Common myeloid progenitor, CD34-positive (primary cell): ENCODE measurements at regions not wholly inside any gene's neighbourhood (a gene's known extent, or its start where the extent isn't known, plus 50 kb on each side); places are given as distances from the start of the nearest gene placed in this dataset.
A peak's percentile ranks its signal among the peaks of the same experiment; 100 is the strongest.

Experiments
- CTCF ChIA-PET: fragments of 350-600 bp; sonication (Branson Sonifier 250); formaldehyde crosslinking; loops from one replicate; lab custom pipeline; 2021; ENCODE audit warnings: antibody characterized with exemption; lab: Charles Lee
- POLR2A ChIA-PET: fragments of 350-600 bp; sonication (Branson Sonifier 250); formaldehyde crosslinking; loops from one replicate; lab custom pipeline; 2021; ENCODE audit warnings: antibody characterized with exemption; lab: Charles Lee
- DNase-seq, 3 donors: peaks; one replicate each; pipeline versions ENCODE4 v3.0.0 to v3.0.0-alpha.2; 2013
- H3K27ac ChIP-seq, 2 experiments: 1 replicate in 1 of 2; 2 replicates in 1 of 2; pipeline ENCODE4 v1.7.0; 2013; ENCODE audit warnings: inconsistent platforms in 2 of 2, low read length in 2 of 2, mild to moderate bottlenecking in 2 of 2, low read depth in 1 of 2, moderate library complexity in 1 of 2; ENCODE audit not compliant: severe bottlenecking in 2 of 2, insufficient read depth in 1 of 2, poor library complexity in 1 of 2
- H3K27me3 ChIP-seq, 5 experiments: replicated peaks in 2 of 5; 1 replicate in 3 of 5; 2 replicates in 2 of 5; pipeline versions ENCODE4 v1.6.1 to v1.7.0; 2013; ENCODE audit warnings: low read length in 4 of 5, mild to moderate bottlenecking in 2 of 5, moderate library complexity in 2 of 5, inconsistent platforms in 1 of 5; ENCODE audit not compliant: insufficient read depth in 5 of 5, control insufficient read depth in 4 of 5
- H3K36me3 ChIP-seq, 4 experiments: 1 replicate in 2 of 4; 2 replicates in 2 of 4; pipeline versions ENCODE4 v1.6.1 to v1.7.0; 2013; ENCODE audit warnings: low read length in 3 of 4, control low read depth in 1 of 4, mild to moderate bottlenecking in 1 of 4; ENCODE audit not compliant: control insufficient read depth in 4 of 4, insufficient read depth in 4 of 4
- H3K4me1 ChIP-seq, 4 experiments: 1 replicate in 3 of 4; 2 replicates in 1 of 4; pipeline versions ENCODE4 v1.6.1 to v1.7.1; 2013; ENCODE audit warnings: low read length in 3 of 4, mild to moderate bottlenecking in 3 of 4, control low read depth in 1 of 4, inconsistent platforms in 1 of 4, moderate library complexity in 1 of 4; ENCODE audit not compliant: control insufficient read depth in 4 of 4, insufficient read depth in 4 of 4; ENCODE audit errors: control extremely low read depth in 1 of 4
- H3K4me3 ChIP-seq, 7 experiments: 1 replicate in 4 of 7; 2 replicates in 3 of 7; pipeline versions ENCODE4 v1.5.1 to v1.7.0; 2013; ENCODE audit warnings: mild to moderate bottlenecking in 7 of 7, low read length in 6 of 7, moderate library complexity in 6 of 7, inconsistent platforms in 2 of 7, low read depth in 2 of 7, control low read depth in 1 of 7; ENCODE audit not compliant: insufficient read depth in 4 of 7, control insufficient read depth in 1 of 7; ENCODE audit errors: extremely low read depth in 1 of 7
- H3K9me3 ChIP-seq, 5 experiments: 1 replicate in 4 of 5; 2 replicates in 1 of 5; pipeline versions ENCODE4 v1.6.1 to v1.7.1; 2013; ENCODE audit warnings: low read length in 4 of 5, mild to moderate bottlenecking in 2 of 5, inconsistent platforms in 1 of 5, low read depth in 1 of 5, moderate library complexity in 1 of 5; ENCODE audit not compliant: control insufficient read depth in 4 of 5, insufficient read depth in 2 of 5; ENCODE audit errors: control extremely low read depth in 1 of 5
- WGBS: methylation state at CpG from one replicate; pipeline ENCODE4 v1.1.5; 2013; ENCODE audit not compliant: insufficient coverage; 5-methylcytosine and 5-hydroxymethylcytosine counted together

GRCh38 chr10:21329995-21330627 lies 195.4 kb downstream of the SKIDA1 start:
- no peak overlapping the region for H3K27ac ChIP-seq
- no peaks in the 10 kb centered on the region for H3K27me3 ChIP-seq
- ChIA-PET CTCF (no interaction called here), POLR2A (interaction anchor here (0.6 kb wide), 1 partner anchor 31 kb away, joined by 5 read pairs; no protein-coding TSS in a partner anchor)
- WGBS: 94% methylated on average over 2 of the region's 4 CpGs
- H3K4me1 ChIP-seq: no peaks in the 10 kb centered on the region
- DNase-seq: peak; percentile 33 to 78 (median 67)
- H3K9me3 ChIP-seq: no peaks in the 10 kb centered on the region
- H3K36me3 ChIP-seq: no peaks in the 10 kb centered on the region
- H3K4me3 ChIP-seq: no peak overlapping the region

DNA sequence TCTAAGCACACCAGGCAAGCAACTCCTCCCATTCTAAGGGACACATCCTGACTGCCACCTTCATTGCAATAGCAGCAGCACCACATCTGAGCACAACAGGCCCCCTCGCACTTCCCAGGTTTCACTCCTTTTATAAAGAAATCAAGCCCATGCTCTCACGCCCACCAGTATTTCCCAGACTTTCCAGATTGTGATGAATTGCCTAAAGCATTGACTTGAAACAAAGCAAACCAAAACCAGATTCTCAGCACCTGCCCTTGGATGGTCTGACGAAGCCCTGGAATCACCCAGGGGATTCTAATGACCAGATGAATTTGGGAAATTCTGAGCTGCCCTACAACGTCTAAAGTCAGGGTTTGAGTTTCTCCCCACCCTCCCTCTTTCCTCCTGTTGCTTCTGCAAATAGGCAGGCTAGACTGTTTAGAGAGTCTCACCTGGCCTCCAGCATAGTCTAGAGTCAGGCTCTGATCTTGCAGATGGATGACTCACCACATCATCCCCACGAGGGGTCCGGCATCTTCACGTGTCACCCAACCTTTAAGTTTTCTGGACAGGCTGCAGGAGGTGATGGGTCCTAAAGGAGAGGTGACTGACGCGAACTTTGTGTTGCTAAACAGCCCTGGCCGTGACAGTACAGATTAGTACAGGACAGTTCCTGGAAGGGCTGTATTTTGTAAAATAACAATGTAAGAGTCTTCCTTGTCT lies 198.0 kb downstream of the SKIDA1 start:
- Histone ChIP-seq H3K27ac (no peak overlapping the region), H3K4me1 (no peaks in the 10 kb centered on the region), H3K36me3 (no peaks in the 10 kb centered on the region), H3K27me3 (no peaks in the 10 kb centered on the region), H3K9me3 (no peaks in the 10 kb centered on the region), H3K4me3 (no peak overlapping the region)
- ChIA-PET CTCF (no interaction called here), POLR2A (no interaction called here)
- peak in 1 of 3 donors; percentile 15 for DNase-seq
- WGBS: 87% methylated on average over 2 of the region's 10 CpGs

GRCh38 chr10:21326594-21327288 lies 198.7 kb downstream of the SKIDA1 start:
- CTCF ChIA-PET: no interaction called here
- no peaks in the 10 kb centered on the region for H3K27me3 ChIP-seq
- 96% methylated on average over 4 of the region's 5 CpGs for WGBS
- no peak overlapping the region for H3K27ac ChIP-seq
- peak in 1 of 3 donors; percentile 30 for DNase-seq
- H3K4me3 ChIP-seq: no peak overlapping the region
- POLR2A ChIA-PET: no interaction called here
- no peaks in the 10 kb centered on the region for H3K9me3 ChIP-seq
- no peaks in the 10 kb centered on the region for H3K36me3 ChIP-seq
- H3K4me1 ChIP-seq: no peaks in the 10 kb centered on the region

GRCh38 chr10:21318540-21319167 lies 206.8 kb downstream of the SKIDA1 start:
- peak in 2 of 3 donors; percentile 2 to 16 for DNase-seq
- ChIA-PET CTCF (interaction anchor here (1.1 kb wide), 1 partner anchor 22 kb away, joined by 3 read pairs; no protein-coding TSS in a partner anchor), POLR2A (no interaction called here)
- Histone ChIP-seq H3K4me1 (no peaks in the 10 kb centered on the region), H3K27ac (no peak overlapping the region), H3K4me3 (no peak overlapping the region), H3K9me3 (no peaks in the 10 kb centered on the region), H3K36me3 (no peaks in the 10 kb centered on the region), H3K27me3 (no peaks in the 10 kb centered on the region)
- 75% methylated on average over 12 of the region's 15 CpGs for WGBS

- H3K36me3 ChIP-seq: no peaks in the 10 kb centered on the region
- no peaks in the 10 kb centered on the region for H3K9me3 ChIP-seq
- H3K27me3 ChIP-seq: no peaks in the 10 kb centered on the region
- ChIA-PET POLR2A (no interaction called here), CTCF (interaction anchor here (1.1 kb wide), 1 partner anchor 21 kb away, joined by 3 read pairs; no protein-coding TSS in a partner anchor)
- no peaks in the 10 kb centered on the region for H3K4me1 ChIP-seq
- no peak overlapping the region for H3K27ac ChIP-seq
- 100% methylated on average over 2 of the region's 3 CpGs for WGBS
- no peak for DNase-seq
- H3K4me3 ChIP-seq: no peak overlapping the region
Observed at GRCh38 chr10:21317902-21318301, 207.6 kb downstream of the SKIDA1 start.

GRCh38 chr10:21315645-21316220 lies 209.7 kb downstream of the SKIDA1 start:
- CTCF ChIA-PET: no interaction called here
- WGBS: 88% methylated on average over 4 of the region's 5 CpGs
- H3K36me3 ChIP-seq: no peaks in the 10 kb centered on the region
- POLR2A ChIA-PET: no interaction called here
- no peak overlapping the region for H3K4me3 ChIP-seq
- DNase-seq: no peak
- no peaks in the 10 kb centered on the region for H3K4me1 ChIP-seq
- no peak overlapping the region for H3K27ac ChIP-seq
- no peaks in the 10 kb centered on the region for H3K9me3 ChIP-seq
- no peaks in the 10 kb centered on the region for H3K27me3 ChIP-seq
